H9 (cell line): ENCODE measurements at regions not wholly inside any gene's neighbourhood (a gene's known extent, or its start where the extent isn't known, plus 50 kb on each side); places are given as distances from the start of the nearest gene placed in this dataset.

Experiments
- DNase-seq: peaks from one replicate; pipeline ENCODE4 v3.0.0-alpha.2; 2017
- H2AFZ ChIP-seq: one replicate; pipeline ENCODE4 v1.6.1; 2013; ENCODE audit warnings: mild to moderate bottlenecking, low read length, control low read depth, moderate library complexity
- H2AK5ac ChIP-seq: 2 replicates; pipeline ENCODE4 v1.6.1; 2013; ENCODE audit warnings: low read length, control low read depth, mixed read lengths; ENCODE audit not compliant: insufficient read length
- H2BK120ac ChIP-seq: one replicate; pipeline ENCODE4 v1.6.1; 2013; ENCODE audit warnings: low read depth, mild to moderate bottlenecking, low read length, control low read depth, inconsistent platforms; ENCODE audit not compliant: poor library complexity, severe bottlenecking
- H2BK12ac ChIP-seq: 2 replicates; pipeline ENCODE4 v1.6.1; 2013; ENCODE audit warnings: low read length, control low read depth, mixed read lengths, low read depth; ENCODE audit not compliant: insufficient read length
- H2BK15ac ChIP-seq: 2 replicates; pipeline ENCODE4 v1.6.1; 2013; ENCODE audit warnings: low read depth, low read length, control low read depth
- H2BK20ac ChIP-seq: one replicate; pipeline ENCODE4 v1.6.1; 2013; ENCODE audit warnings: low read depth, mild to moderate bottlenecking, low read length, control low read depth, inconsistent platforms; ENCODE audit not compliant: poor library complexity, severe bottlenecking
- H2BK5ac ChIP-seq: 2 replicates; pipeline ENCODE4 v1.6.1; 2013; ENCODE audit warnings: low read length, control low read depth, mixed read lengths; ENCODE audit not compliant: insufficient read length
- H3K14ac ChIP-seq: 2 replicates; pipeline ENCODE4 v1.6.1; 2013; ENCODE audit warnings: low read length, control low read depth; ENCODE audit not compliant: insufficient read depth
- H3K18ac ChIP-seq: 2 replicates; pipeline ENCODE4 v1.6.1; 2013; ENCODE audit warnings: low read depth, mild to moderate bottlenecking, mixed read lengths, low read length, control low read depth; ENCODE audit not compliant: insufficient read length
- H3K23ac ChIP-seq: 2 replicates; pipeline ENCODE4 v1.6.1; 2013; ENCODE audit warnings: low read length, control low read depth, mixed read lengths, low read depth; ENCODE audit not compliant: insufficient read length
- H3K23me2 ChIP-seq: 2 replicates; pipeline ENCODE4 v1.6.1; 2013; ENCODE audit warnings: low read depth, mild to moderate bottlenecking, mixed read lengths, low read length, control low read depth; ENCODE audit not compliant: insufficient read length, poor library complexity, severe bottlenecking
- H3K27ac ChIP-seq: 2 replicates; pipeline ENCODE4 v1.5.1; 2013; ENCODE audit warnings: low read length, control low read depth, mixed read lengths, low read depth; ENCODE audit not compliant: insufficient read length
- H3K27me3 ChIP-seq: 2 replicates; pipeline ENCODE4 v1.6.1; 2013; ENCODE audit warnings: low read length, control low read depth, inconsistent platforms; ENCODE audit not compliant: insufficient read depth
- H3K4ac ChIP-seq: 2 replicates; pipeline ENCODE4 v1.6.1; 2013; ENCODE audit warnings: low read depth, mild to moderate bottlenecking, control low read depth, inconsistent platforms, low read length, moderate library complexity
- H3K4me1 ChIP-seq: 2 replicates; pipeline ENCODE4 v1.6.1; 2013; ENCODE audit warnings: low read length, control low read depth, inconsistent platforms; ENCODE audit not compliant: insufficient read depth
- H3K4me2 ChIP-seq: 2 replicates; pipeline ENCODE4 v1.6.1; 2013; ENCODE audit warnings: low read length, control low read depth, mixed read lengths; ENCODE audit not compliant: insufficient read length, insufficient read depth
- H3K56ac ChIP-seq: 2 replicates; pipeline ENCODE4 v1.6.1; 2013; ENCODE audit warnings: low read depth, mild to moderate bottlenecking, mixed read lengths, low read length, control low read depth; ENCODE audit not compliant: insufficient read length
- H3K79me1 ChIP-seq: 2 replicates; pipeline ENCODE4 v1.6.1; 2013; ENCODE audit warnings: low read depth, mild to moderate bottlenecking, moderate library complexity, low read length, control low read depth, inconsistent platforms; ENCODE audit not compliant: insufficient read depth, poor library complexity, severe bottlenecking
- H3K79me2 ChIP-seq: 2 replicates; pipeline ENCODE4 v1.6.1; 2013; ENCODE audit warnings: low read length, control low read depth, inconsistent platforms; ENCODE audit not compliant: insufficient read depth
- H3K9ac ChIP-seq: 2 replicates; pipeline ENCODE4 v1.6.1; 2013; ENCODE audit warnings: low read length, control low read depth, mixed read lengths; ENCODE audit not compliant: insufficient read length; ENCODE audit errors: extremely low read depth
- H3K9me3 ChIP-seq: one replicate; pipeline ENCODE4 v1.6.1; 2013; ENCODE audit warnings: low read depth, low read length, inconsistent platforms; ENCODE audit not compliant: control insufficient read depth
- H3T11ph ChIP-seq: one replicate; pipeline ENCODE4 v1.6.1; 2013; ENCODE audit warnings: mild to moderate bottlenecking, low read length, control low read depth, inconsistent platforms
- H4K20me1 ChIP-seq: one replicate; pipeline ENCODE4 v1.6.1; 2013; ENCODE audit not compliant: control insufficient read depth, insufficient read length, insufficient read depth
- H4K5ac ChIP-seq: 2 replicates; pipeline ENCODE4 v1.6.1; 2013; ENCODE audit warnings: low read depth, mild to moderate bottlenecking, mixed read lengths, low read length, control low read depth; ENCODE audit not compliant: insufficient read length
- H4K8ac ChIP-seq: replicated peaks from 2 replicates; pipeline ENCODE4 v1.6.1; 2013; ENCODE audit warnings: low read length, control low read depth, mixed read lengths, low read depth; ENCODE audit not compliant: insufficient read length
- H4K91ac ChIP-seq: 2 replicates; pipeline ENCODE4 v1.6.1; 2013; ENCODE audit warnings: low read depth, mild to moderate bottlenecking, moderate library complexity, mixed read lengths, low read length, control low read depth; ENCODE audit not compliant: insufficient read length
- H3K27ac Mint-ChIP-seq, 3 experiments: 2 replicates in 2 of 3; 3 replicates in 1 of 3; pipeline ENCODE4 v1.8.0; 2020 to 2021; ENCODE audit warnings: mixed read lengths in 3 of 3, mild to moderate bottlenecking in 1 of 3, moderate library complexity in 1 of 3
- H3K27me3 Mint-ChIP-seq: 2 replicates; pipeline ENCODE4 v1.8.0; 2021; ENCODE audit warnings: low read depth, mild to moderate bottlenecking, moderate library complexity, mixed read lengths
- H3K36me3 Mint-ChIP-seq, 3 experiments: 2 replicates in 2 of 3; 3 replicates in 1 of 3; pipeline ENCODE4 v1.8.0; 2020 to 2021; ENCODE audit warnings: low read depth in 3 of 3, mixed read lengths in 3 of 3; ENCODE audit not compliant: insufficient read depth in 1 of 3
- H3K4me1 Mint-ChIP-seq, 2 experiments: 2 replicates each; pipeline ENCODE4 v1.8.0; 2020; ENCODE audit warnings: mixed read lengths in 2 of 2
- H3K4me3 Mint-ChIP-seq, 2 experiments: 2 replicates in 1 of 2; 3 replicates in 1 of 2; pipeline ENCODE4 v1.8.0; 2020 to 2021; ENCODE audit warnings: mild to moderate bottlenecking in 2 of 2, mixed read lengths in 2 of 2, moderate library complexity in 1 of 2
- H3K9me3 Mint-ChIP-seq, 2 experiments: 2 replicates in 1 of 2; 3 replicates in 1 of 2; pipeline ENCODE4 v1.8.0; 2020; ENCODE audit warnings: mild to moderate bottlenecking in 2 of 2, mixed read lengths in 2 of 2, moderate library complexity in 1 of 2
- CTCF ChIP-seq: fragments of 200-600 bp; sonication (generic); conservative IDR thresholded peaks from 3 replicates; pipeline ENCODE4 v1.8.0; 2021; ENCODE audit warnings: antibody characterized with exemption, mild to moderate bottlenecking
- WGBS: extraction: QIAGEN DNeasy Blood & Tissue Kit; methylation state at CpG from one replicate; pipeline ENCODE4 v1.1.7; 2013; ENCODE audit warnings: missing lambda C conversion rate, low lambda C conversion rate, mixed read lengths; ENCODE audit not compliant: insufficient read length; ENCODE audit errors: extremely low coverage; 5-methylcytosine and 5-hydroxymethylcytosine counted together

GRCh38 chr6:141463237-141463977 is 669.3 kb upstream of the GJE1 start:
- no peak overlapping the region for H2BK120ac ChIP-seq
- H2BK12ac ChIP-seq = no peak overlapping the region
- H3K79me2 ChIP-seq = no peaks in the 10 kb centered on the region
- H3K4me2 ChIP-seq = no peak overlapping the region
- no peak overlapping the region for H4K5ac ChIP-seq
- no peaks in the 10 kb centered on the region for H3K27me3 ChIP-seq
- H2BK15ac ChIP-seq = no peak overlapping the region
- H4K91ac ChIP-seq = no peak overlapping the region
- H2BK5ac ChIP-seq = no peak overlapping the region
- no CpG with 5 or more reads among the region's 8 CpGs for WGBS
- Mint-ChIP-seq H3K4me1 (peaks cover 23 to 25% of the 10 kb centered on the region in 2 experiments), H3K27ac (no peak overlapping the region), H3K4me3 (no peak overlapping the region), H3K27me3 (no peaks in the 10 kb centered on the region; the same call in 1 of the 2 replicates), H3K9me3 (peaks cover 0 to 5% of the 10 kb centered on the region in 2 experiments; a peak in 3 of 5 replicates), H3K36me3 (peaks cover 0 to 10% (median 4%) of the 10 kb centered on the region in 3 experiments; a peak in 5 of 7 replicates)
- H4K8ac ChIP-seq = no peak overlapping the region
- H3K79me1 ChIP-seq = no peaks in the 10 kb centered on the region
- H3K9ac ChIP-seq = no peak overlapping the region
- no peaks in the 10 kb centered on the region for H3K9me3 ChIP-seq
- no peak overlapping the region for H3K27ac ChIP-seq
- no peak overlapping the region for H3K18ac ChIP-seq
- no peak overlapping the region for H2BK20ac ChIP-seq
- no peaks in the 10 kb centered on the region for H4K20me1 ChIP-seq
- H2AK5ac ChIP-seq = no peak overlapping the region
- no peak for DNase-seq
- H3T11ph ChIP-seq = no peak overlapping the region
- no peak overlapping the region for H3K23ac ChIP-seq
- no peaks in the 10 kb centered on the region; the same call in 1 of the 2 replicates for H3K4me1 ChIP-seq
- no peak overlapping the region for H3K4ac ChIP-seq
- no peak overlapping the region for H3K56ac ChIP-seq
- H3K23me2 ChIP-seq = no peaks in the 10 kb centered on the region
- TF ChIP-seq CTCF = no peak
- H3K14ac ChIP-seq = no peak overlapping the region
- no peak overlapping the region for H2AFZ ChIP-seq
